Neural cell (in vitro differentiated cells): ENCODE measurements at regions not wholly inside any gene's neighbourhood (a gene's known extent, or its start where the extent isn't known, plus 50 kb on each side); places are given as distances from the start of the nearest gene placed in this dataset.

ENCODE experiments used
- EP300 ChIP-seq: fragments of 450-650 bp; conservative IDR thresholded peaks from 2 replicates; pipeline ENCODE4 v1.6.1; 2014; ENCODE audit warnings: antibody characterized with exemption, mild to moderate bottlenecking, moderate library complexity; ENCODE audit not compliant: poor library complexity, severe bottlenecking
- EZH2 ChIP-seq: fragments of 200-600, 300-800 bp; shearing (Covaris generic), sonication (generic); IDR thresholded peaks from 2 replicates; pipeline ENCODE4 v1.6.1; 2014; ENCODE audit warnings: antibody characterized with exemption, low read length, borderline replicate concordance, mild to moderate bottlenecking; ENCODE audit not compliant: insufficient read depth, poor library complexity, severe bottlenecking
- MXI1 ChIP-seq: fragments of 450-650 bp; conservative IDR thresholded peaks from 2 replicates; pipeline ENCODE4 v1.6.1; 2014; ENCODE audit warnings: antibody characterized with exemption, mild to moderate bottlenecking; ENCODE audit not compliant: poor library complexity, severe bottlenecking
- POLR2AphosphoS5 ChIP-seq: IDR thresholded peaks from 2 replicates; pipeline ENCODE4 v1.6.1; 2012
- RAD21 ChIP-seq: fragments of 450-650 bp; conservative IDR thresholded peaks from 2 replicates; pipeline ENCODE4 v1.6.1; 2014; ENCODE audit warnings: antibody characterized with exemption, mild to moderate bottlenecking, moderate library complexity
- SMC3 ChIP-seq: fragments of 450-650 bp; conservative IDR thresholded peaks from 2 replicates; pipeline ENCODE4 v1.6.1; 2014; ENCODE audit warnings: antibody characterized with exemption, mild to moderate bottlenecking, moderate library complexity; ENCODE audit not compliant: poor library complexity
- TAF1 ChIP-seq: IDR thresholded peaks from 2 replicates; pipeline ENCODE4 v1.6.1; 2012; ENCODE audit warnings: low read depth
- TF ChIP-seq, protein P1 (sequence below): fragments of 450-650 bp; IDR thresholded peaks from 2 replicates; pipeline ENCODE4 v1.5.1; 2014; ENCODE audit warnings: antibody characterized with exemption, mild to moderate bottlenecking, moderate library complexity; ENCODE audit not compliant: poor library complexity, severe bottlenecking
- TF ChIP-seq, protein P2 (sequence below): IDR thresholded peaks from 2 replicates; pipeline ENCODE4 v1.6.1; 2012; ENCODE audit warnings: borderline replicate concordance

DNA sequence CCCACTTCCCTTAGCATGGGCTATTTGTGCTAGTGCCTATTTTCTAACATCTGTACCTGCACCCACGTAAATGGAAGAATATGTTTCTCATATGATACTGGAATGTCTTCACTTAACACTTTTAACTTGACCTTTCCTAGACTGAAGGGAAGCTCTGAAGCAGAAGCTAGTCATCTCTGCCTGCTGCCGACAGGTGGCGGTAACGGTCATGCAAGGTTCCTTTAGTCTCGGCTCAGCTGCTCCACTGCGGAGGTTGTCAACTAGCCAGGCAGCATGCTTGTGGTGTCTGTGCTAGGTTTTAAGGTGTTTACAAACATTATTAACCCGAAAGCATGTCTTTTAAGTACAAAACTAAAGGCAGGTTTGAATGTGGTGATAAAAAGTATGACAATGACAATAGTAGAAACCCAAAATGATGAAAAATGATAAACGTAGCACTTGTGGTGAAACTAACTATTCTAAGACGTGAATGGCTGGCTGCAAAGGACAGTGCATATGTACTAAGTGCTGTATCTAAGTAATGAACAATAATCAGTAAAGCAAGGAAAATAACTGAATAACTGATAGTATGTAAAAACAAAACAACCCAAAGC, 117.2 kb downstream of the GRIN2B start:
- TF ChIP-seq, protein P1, sequence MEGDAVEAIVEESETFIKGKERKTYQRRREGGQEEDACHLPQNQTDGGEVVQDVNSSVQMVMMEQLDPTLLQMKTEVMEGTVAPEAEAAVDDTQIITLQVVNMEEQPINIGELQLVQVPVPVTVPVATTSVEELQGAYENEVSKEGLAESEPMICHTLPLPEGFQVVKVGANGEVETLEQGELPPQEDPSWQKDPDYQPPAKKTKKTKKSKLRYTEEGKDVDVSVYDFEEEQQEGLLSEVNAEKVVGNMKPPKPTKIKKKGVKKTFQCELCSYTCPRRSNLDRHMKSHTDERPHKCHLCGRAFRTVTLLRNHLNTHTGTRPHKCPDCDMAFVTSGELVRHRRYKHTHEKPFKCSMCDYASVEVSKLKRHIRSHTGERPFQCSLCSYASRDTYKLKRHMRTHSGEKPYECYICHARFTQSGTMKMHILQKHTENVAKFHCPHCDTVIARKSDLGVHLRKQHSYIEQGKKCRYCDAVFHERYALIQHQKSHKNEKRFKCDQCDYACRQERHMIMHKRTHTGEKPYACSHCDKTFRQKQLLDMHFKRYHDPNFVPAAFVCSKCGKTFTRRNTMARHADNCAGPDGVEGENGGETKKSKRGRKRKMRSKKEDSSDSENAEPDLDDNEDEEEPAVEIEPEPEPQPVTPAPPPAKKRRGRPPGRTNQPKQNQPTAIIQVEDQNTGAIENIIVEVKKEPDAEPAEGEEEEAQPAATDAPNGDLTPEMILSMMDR, result peak; percentile 88
- TF ChIP-seq POLR2AphosphoS5, result no peak
- TF ChIP-seq, protein P2, sequence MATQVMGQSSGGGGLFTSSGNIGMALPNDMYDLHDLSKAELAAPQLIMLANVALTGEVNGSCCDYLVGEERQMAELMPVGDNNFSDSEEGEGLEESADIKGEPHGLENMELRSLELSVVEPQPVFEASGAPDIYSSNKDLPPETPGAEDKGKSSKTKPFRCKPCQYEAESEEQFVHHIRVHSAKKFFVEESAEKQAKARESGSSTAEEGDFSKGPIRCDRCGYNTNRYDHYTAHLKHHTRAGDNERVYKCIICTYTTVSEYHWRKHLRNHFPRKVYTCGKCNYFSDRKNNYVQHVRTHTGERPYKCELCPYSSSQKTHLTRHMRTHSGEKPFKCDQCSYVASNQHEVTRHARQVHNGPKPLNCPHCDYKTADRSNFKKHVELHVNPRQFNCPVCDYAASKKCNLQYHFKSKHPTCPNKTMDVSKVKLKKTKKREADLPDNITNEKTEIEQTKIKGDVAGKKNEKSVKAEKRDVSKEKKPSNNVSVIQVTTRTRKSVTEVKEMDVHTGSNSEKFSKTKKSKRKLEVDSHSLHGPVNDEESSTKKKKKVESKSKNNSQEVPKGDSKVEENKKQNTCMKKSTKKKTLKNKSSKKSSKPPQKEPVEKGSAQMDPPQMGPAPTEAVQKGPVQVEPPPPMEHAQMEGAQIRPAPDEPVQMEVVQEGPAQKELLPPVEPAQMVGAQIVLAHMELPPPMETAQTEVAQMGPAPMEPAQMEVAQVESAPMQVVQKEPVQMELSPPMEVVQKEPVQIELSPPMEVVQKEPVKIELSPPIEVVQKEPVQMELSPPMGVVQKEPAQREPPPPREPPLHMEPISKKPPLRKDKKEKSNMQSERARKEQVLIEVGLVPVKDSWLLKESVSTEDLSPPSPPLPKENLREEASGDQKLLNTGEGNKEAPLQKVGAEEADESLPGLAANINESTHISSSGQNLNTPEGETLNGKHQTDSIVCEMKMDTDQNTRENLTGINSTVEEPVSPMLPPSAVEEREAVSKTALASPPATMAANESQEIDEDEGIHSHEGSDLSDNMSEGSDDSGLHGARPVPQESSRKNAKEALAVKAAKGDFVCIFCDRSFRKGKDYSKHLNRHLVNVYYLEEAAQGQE, result no peak
- TF ChIP-seq EZH2, result no peak
- no peak for TF ChIP-seq TAF1
- TF ChIP-seq EP300, result no peak
- TF ChIP-seq RAD21, result peak; percentile 75
- peak; percentile 37 for TF ChIP-seq MXI1
- peak; percentile 80 for TF ChIP-seq SMC3
